ENCODE measurements at regions not wholly inside any gene's neighbourhood (a gene's known extent, or its start where the extent isn't known, plus 50 kb on each side); places are given as distances from the start of the nearest gene placed in this dataset.

DNA sequence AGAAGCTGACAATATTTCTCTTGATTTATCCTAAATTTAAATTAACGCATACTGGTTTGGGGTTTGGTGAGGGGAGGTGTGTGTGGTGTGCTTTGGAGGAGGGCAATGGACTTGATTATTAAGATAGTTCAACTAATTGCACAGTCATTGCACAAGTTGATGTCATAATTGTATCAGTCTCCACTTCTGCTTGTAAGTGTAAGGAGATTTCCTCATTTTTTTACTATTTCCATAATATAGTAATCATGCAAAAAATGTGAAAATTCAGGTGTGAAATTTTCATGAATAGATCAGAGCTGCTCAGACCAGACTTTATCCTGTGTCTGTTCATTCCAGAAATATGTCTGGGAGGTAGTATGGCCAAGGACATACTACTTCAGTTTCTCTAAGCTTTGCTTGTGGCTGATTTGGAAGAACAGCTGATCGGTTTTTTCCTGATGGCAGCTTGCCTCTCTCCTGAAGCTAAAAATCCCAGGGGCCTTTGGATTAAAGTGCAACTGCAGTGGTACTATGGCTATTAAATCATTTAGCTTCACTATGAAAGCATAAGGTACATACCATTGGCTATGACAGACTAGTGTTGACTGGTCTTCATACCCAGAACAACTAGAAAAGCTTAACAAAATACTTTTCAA lies 201.8 kb upstream of the MIR17HG start:
- ATAC-seq (no peak), DNase-seq (ENCODE audit: low spot score in 2 of 2) (no peak)
- Mint-ChIP-seq H3K9me3 (no peaks in the 10 kb centered on the region), H3K36me3 (no peaks in the 10 kb centered on the region), H3K27ac (no peak overlapping the region), H3K4me3 (no peak overlapping the region), H3K4me1 (no peaks in the 10 kb centered on the region)

DNA sequence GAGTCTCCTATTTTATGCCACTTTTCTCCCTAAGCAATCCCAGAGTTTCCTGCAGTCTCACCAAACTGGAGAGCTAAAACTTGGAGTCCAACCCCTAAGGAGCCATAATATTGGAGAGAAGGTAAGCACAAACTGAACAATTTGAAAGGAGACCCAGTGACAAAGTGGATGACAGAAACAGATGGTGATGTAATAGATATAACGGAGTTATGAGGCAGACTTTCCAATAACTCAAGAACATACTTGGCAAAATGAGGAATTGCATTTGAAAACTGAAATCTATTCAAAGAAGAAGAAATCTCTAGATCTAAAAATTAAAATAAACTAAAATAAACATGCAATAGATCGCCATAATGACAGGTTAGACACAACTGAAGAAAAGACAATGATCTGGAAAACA lies 200.9 kb upstream of the MIR17HG start:
- DNase-seq (ENCODE audit: low spot score in 2 of 2) (no peak), ATAC-seq (no peak)
- Mint-ChIP-seq H3K9me3 (no peaks in the 10 kb centered on the region), H3K27ac (no peak overlapping the region), H3K36me3 (no peaks in the 10 kb centered on the region), H3K4me3 (no peak overlapping the region), H3K4me1 (no peaks in the 10 kb centered on the region)

DNA sequence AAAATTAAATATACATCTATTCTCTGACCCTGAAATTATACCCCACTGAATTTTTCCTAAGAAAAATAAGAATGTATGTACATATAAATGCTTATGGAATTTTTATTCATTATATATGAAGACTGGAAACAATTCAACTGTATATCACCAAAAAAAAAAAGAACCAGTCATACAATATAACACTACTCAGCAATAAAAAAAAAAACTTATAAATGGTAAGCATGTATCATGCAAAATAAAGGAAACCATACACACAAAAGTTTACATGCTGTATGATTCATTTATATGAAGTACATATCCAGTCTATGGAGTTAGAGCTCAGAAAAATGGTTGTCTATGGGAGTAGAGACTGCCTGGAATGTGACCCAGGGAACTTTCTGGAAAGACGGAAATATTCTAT lies 199.4 kb upstream of the MIR17HG start:
- Mint-ChIP-seq H3K36me3 (no peaks in the 10 kb centered on the region), H3K9me3 (no peaks in the 10 kb centered on the region)

DNA sequence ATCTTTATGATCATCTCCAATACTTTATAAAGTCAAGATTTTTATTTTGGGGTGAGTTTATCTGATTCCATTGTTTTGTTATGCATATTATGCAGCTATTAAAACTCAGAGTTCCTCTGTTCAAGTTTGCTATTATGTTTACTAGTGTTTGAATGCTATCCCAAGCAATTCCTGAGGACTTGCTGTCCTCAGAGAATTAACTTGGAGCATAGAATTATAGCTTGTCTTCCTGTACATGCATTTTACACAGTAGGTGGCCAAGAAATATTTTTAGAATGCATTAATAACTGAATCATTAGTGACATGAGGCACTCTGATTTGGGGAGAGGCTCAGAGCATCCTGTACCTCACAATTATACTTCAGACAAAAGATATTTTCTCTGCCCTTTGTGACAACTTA lies 195.6 kb upstream of the MIR17HG start:
- ATAC-seq (no peak), DNase-seq (ENCODE audit: low spot score in 2 of 2) (no peak)
- H3K4me1 Mint-ChIP-seq: no peaks in the 10 kb centered on the region
- no peak overlapping the region for H3K27ac Mint-ChIP-seq
- H3K9me3 Mint-ChIP-seq: no peaks in the 10 kb centered on the region
- H3K36me3 Mint-ChIP-seq: no peaks in the 10 kb centered on the region
- H3K4me3 Mint-ChIP-seq: no peak overlapping the region

More for the DNA sequence above, 199.4 kb upstream of the MIR17HG start:
- H3K4me1 Mint-ChIP-seq: no peaks in the 10 kb centered on the region
- ATAC-seq (no peak), DNase-seq (ENCODE audit: low spot score in 2 of 2) (no peak)
- H3K27ac Mint-ChIP-seq: no peak overlapping the region
- H3K4me3 Mint-ChIP-seq: no peak overlapping the region

DNA sequence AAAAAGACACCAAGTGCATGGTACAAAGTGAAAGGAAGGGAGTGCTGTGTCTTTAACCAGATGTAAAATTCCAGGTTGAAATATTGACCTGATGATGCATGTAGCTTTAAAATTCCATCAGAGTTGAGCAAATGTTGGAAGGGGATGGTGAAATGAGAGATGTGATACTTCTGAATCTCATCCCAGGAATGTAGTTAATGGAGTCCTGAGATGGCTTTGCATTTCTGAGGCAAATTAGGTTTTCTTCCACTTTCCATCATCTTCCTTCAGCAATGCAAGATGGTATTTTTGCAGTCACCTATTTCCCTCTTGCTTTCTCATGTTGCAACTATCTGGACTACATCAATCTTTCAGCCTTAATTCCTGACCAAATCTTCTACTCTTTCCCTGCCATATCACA lies 194.1 kb upstream of the MIR17HG start:
- no peak for DNase-seq (ENCODE audit: low spot score in 2 of 2)
- H3K9me3 Mint-ChIP-seq: no peaks in the 10 kb centered on the region
- no peak overlapping the region for H3K27ac Mint-ChIP-seq
- no peak overlapping the region for H3K4me3 Mint-ChIP-seq
- no peaks in the 10 kb centered on the region for H3K4me1 Mint-ChIP-seq
- no peaks in the 10 kb centered on the region for H3K36me3 Mint-ChIP-seq
- no peak for ATAC-seq

DNA sequence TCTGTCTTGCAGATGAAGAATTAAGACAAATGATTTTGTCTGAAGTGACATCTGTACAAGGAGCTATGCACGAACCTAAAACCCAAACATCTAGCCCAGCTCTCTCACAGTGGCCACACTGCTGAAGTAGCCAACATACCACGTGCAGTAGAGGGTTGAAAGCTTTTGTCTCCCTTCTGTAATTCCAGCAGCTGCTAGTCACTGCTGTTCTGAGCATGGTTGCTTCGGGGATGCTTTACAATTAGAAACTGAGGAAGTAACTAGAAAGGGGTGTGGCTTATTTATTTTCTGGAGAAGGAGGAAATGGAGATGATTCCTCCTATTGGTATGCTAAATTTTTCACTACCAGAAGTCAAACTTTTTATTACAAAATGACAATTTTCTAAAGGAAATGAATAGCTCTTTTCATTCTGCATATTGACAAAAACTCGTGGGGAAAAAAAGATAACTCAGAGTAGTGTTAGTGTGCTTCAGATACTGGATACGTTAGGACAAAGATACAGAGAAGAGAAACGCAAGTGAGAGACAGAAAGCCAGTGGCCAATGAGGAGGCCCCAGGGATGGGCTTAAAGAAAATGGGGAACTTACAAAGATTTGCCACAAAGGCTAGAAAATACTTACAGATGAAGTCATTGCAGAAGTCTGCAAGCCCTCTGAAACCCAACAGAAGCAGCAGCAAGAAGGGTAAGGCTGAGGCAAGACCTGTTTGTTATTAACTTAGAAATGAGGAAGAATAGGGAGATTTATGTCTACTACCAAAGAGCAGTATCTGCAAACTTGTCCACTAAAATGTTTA lies 192.7 kb upstream of the MIR17HG start:
- no peaks in the 10 kb centered on the region for H3K9me3 Mint-ChIP-seq
- H3K27ac Mint-ChIP-seq: no peak overlapping the region
- no peaks in the 10 kb centered on the region for H3K4me1 Mint-ChIP-seq
- no peak for ATAC-seq
- H3K36me3 Mint-ChIP-seq: no peaks in the 10 kb centered on the region
- H3K4me3 Mint-ChIP-seq: no peak overlapping the region
- DNase-seq (ENCODE audit: low spot score in 2 of 2): no peak

DNA sequence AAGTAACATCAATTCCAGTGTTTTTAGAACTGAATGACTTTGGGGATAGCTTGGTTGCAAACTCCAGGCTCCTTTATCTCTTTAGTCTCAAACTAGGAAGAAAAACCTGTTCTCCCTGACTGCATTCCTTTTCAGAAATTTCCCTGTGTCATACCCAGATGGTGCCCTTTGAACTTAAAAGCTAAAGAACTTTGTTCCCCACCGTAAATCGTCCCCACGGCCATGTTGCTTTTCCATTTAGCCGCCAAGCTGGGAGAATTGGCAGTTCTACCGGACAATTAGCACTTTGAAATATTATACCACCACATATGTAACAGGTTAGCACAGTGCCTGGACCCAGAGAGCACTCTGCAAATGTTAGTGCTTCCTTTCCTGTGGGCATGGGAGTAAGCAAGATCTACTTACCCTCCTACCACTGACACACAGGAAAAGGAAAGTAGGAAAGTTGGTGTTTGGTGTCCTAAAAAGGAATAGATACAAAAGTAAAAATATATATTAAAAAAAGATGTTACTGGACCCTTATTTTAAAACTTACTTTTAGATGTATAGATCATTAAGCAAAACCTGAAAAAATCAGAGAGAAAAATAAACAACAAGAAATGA lies 191.9 kb upstream of the MIR17HG start:
- Mint-ChIP-seq H3K4me1 (no peaks in the 10 kb centered on the region), H3K9me3 (no peaks in the 10 kb centered on the region), H3K36me3 (no peaks in the 10 kb centered on the region)

DNA sequence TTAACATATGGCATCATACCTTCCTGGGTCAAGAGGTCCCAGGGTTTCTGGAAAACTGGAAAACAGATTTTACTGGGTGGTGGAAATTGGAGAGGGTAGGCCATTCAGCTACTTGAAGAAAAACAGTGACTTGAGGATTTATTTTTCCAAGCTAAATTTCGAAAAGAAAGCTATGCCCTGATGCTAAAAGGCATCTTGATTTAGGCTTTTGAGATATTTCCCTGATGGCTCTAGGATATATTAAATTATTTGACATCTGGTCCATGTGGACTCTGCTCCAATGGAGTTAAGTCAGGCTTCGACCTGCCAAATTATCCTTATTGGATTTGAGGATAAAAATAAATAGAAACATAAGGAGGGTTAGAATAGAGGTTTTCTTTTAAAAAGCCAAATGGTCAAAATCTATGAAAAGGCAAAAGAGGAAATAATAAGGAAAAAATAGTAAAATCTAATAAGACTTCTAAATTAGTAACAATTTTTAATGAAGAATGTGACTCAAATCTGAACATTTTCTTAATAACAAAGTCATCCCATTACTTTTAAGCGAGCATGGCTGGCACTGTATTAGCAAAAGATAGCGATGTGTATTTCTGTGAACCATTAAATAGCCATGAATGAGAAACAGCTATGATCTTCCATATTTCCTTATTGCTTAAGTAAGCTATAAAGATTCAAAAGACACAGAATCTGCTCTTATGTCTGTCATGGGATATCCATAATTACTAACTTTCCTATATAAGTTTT lies 190.0 kb upstream of the MIR17HG start:
- Mint-ChIP-seq H3K4me1 (no peaks in the 10 kb centered on the region), H3K9me3 (no peaks in the 10 kb centered on the region), H3K36me3 (no peaks in the 10 kb centered on the region), H3K27ac (no peak overlapping the region), H3K4me3 (no peak overlapping the region)
- DNase-seq (ENCODE audit: low spot score in 2 of 2) (no peak), ATAC-seq (no peak)

More for the DNA sequence above, 191.9 kb upstream of the MIR17HG start:
- DNase-seq (ENCODE audit: low spot score in 2 of 2) (no peak), ATAC-seq (no peak)
- Mint-ChIP-seq H3K27ac (no peak overlapping the region), H3K4me3 (no peak overlapping the region)

DNA sequence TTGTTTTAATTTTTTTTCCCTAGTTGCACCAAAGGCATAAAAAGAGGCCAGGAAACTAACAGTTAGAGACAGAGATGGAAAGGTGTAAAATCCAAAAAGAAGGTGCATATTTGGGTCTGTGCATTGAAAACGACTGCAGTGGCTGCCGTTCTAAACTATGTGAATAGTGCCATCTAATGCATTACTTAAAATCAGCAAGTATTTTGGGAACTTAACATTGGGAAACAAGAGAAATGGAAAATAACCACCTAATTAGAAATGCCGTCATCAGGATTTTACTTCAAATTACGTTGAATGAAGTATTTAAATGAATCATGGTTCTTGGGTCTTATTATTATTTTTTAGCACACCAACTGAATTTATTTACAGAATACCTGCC lies 189.5 kb upstream of the MIR17HG start:
- DNase-seq (ENCODE audit: low spot score in 2 of 2) (no peak), ATAC-seq (no peak)
- Mint-ChIP-seq H3K27ac (no peak overlapping the region), H3K4me1 (no peaks in the 10 kb centered on the region), H3K9me3 (no peaks in the 10 kb centered on the region), H3K36me3 (no peaks in the 10 kb centered on the region), H3K4me3 (no peak overlapping the region)

DNA sequence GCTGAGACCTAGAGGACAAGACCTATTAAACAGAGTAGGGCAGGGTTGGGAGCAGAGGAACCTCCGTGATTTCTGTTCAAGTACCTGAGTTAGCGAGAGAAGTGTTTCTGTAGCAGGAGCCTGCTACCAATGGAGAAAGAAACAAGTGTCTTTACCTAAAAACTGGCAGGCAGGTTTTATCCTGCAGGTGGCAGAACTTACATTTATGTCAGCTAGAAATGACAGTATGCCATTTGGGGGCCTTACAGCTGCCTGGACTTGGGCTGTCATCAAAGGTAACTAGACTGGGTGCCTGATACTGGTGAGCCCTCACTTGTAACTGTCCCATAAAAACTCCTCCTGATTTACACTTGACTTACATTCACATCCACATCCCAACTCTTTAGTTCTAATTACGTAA lies 185.3 kb upstream of the MIR17HG start:
- Mint-ChIP-seq H3K4me3 (no peak overlapping the region), H3K27ac (no peak overlapping the region), H3K36me3 (no peaks in the 10 kb centered on the region), H3K9me3 (peaks cover 2% of the 10 kb centered on the region), H3K4me1 (no peaks in the 10 kb centered on the region)
- ATAC-seq: no peak
- no peak for DNase-seq (ENCODE audit: low spot score in 2 of 2)

DNA sequence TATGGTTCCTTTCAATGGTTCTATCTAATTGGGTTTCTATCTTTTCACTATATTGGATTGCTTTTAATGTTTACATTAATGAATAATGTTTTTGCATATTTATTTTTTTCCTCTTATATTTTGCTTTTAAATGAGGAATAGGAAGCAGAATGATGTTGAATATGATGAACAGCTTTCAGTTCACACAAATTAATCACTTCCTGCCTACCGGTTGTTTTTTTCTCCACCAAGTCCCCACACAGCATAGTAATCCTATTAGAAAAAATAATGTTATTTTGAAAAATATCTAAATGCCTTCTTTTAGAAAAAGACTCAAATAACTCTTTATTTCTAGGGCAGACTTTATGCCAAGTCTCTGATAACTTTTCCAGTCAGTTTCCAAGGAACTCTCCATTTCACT lies 184.9 kb upstream of the MIR17HG start:
- Mint-ChIP-seq H3K27ac (no peak overlapping the region), H3K4me3 (no peak overlapping the region)
- no peak for ATAC-seq

DNA sequence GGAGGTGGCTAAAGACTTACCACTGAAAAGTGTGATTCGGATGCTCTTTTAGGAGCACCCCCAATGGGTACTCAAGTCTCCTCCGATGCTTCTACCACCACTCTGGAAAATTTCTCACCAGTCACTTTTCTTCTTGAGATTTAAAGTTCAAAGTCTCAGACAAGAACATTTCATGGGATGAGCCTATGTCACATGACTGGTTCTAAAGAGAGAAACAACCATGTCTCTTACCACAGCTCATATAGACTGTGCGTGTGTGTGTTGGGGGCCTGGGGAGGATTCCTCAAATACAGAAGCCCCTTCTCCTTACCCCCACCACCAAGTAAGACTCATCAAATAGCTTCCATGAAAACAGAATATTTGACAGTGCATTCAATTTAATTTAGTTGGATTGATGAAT lies 181.7 kb upstream of the MIR17HG start:
- H3K27ac Mint-ChIP-seq: no peak overlapping the region
- H3K36me3 Mint-ChIP-seq: no peaks in the 10 kb centered on the region
- no peak for ATAC-seq

More for the DNA sequence above, 184.9 kb upstream of the MIR17HG start:
- no peak for DNase-seq (ENCODE audit: low spot score in 2 of 2)
- H3K9me3 Mint-ChIP-seq: peaks cover 2% of the 10 kb centered on the region
- H3K4me1 Mint-ChIP-seq: no peaks in the 10 kb centered on the region
- H3K36me3 Mint-ChIP-seq: no peaks in the 10 kb centered on the region

DNA sequence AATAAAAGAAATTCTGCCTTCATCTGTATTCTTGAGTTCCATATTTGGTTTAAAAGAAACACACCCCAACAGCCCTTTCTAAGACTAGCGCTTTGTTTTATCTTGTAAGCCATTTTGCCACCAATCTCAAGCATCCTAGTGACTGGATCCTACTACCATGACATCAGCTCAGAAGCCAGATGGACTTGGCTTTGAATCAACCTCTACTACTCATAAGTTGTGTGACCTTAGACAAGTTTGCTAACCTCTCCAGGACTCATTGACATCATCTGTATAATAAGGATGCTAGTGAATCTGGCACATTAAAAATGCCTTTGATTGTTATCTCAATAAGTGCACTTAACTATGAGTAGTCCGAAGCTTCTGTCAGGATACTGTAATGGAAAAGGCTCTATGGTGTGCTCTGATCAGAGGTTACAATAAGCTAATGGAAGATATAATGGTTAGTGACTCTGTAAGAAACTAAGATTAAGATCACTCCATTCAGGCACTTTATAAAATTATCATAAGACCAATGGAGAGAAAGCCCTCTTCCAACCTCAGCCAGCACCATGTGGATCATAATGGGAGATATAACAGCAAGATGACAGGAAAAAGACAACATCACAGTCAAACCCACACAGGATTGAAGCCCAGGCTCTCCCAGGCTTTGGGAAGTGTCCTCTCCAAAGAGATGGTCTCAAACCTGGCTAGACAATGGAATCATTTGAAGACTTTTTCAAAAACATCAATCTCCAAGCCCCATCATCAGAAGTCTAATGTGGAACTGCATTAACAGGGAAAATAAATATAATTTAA lies 180.6 kb upstream of the MIR17HG start:
- DNase-seq (ENCODE audit: low spot score in 2 of 2) (no peak), ATAC-seq (no peak)
- Mint-ChIP-seq H3K4me1 (no peaks in the 10 kb centered on the region), H3K36me3 (no peaks in the 10 kb centered on the region), H3K9me3 (peaks cover 2% of the 10 kb centered on the region), H3K4me3 (no peak overlapping the region), H3K27ac (no peak overlapping the region)

More for the DNA sequence above, 181.7 kb upstream of the MIR17HG start:
- H3K4me1 Mint-ChIP-seq: no peaks in the 10 kb centered on the region
- H3K4me3 Mint-ChIP-seq: no peak overlapping the region
- H3K9me3 Mint-ChIP-seq: peaks cover 2% of the 10 kb centered on the region
- DNase-seq (ENCODE audit: low spot score in 2 of 2): no peak

DNA sequence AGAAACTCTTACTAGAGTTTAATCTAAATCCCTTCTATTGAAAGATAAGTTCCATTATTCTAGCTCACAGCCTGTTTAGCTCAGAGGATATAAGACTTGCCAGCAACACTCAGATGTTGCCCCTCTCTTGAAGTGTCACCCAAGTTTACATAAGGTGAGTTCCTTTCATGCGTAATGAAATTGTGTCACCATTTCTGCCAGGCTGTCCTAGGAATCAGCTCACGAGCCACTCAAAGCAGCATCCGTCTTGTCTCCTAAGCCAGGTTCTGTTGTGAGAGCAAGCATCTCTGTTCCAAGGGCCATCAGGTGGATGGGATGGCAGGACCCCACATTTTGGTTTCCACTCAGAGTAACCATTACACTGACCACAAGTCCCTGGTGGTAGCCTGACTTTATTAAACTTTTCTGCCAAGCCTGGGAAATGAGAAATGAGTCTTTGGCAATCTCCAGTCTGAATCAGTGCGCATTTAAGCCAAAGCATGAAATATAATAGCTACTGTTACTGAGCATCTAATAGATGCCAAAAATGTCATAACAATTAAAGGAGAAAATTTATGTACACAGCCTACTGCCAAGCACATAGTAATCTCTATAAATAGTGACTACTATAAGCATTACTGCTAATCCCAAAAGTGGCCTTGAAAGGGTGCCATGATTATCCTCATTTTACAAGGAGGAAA lies 179.6 kb upstream of the MIR17HG start:
- Mint-ChIP-seq H3K9me3 (peaks cover 2% of the 10 kb centered on the region), H3K4me3 (no peak overlapping the region), H3K4me1 (no peaks in the 10 kb centered on the region), H3K36me3 (no peaks in the 10 kb centered on the region), H3K27ac (no peak overlapping the region)
- ATAC-seq (no peak), DNase-seq (ENCODE audit: low spot score in 2 of 2) (no peak)
